IMR-90 (cell line): ENCODE measurements at regions not wholly inside any gene's neighbourhood (a gene's known extent, or its start where the extent isn't known, plus 50 kb on each side); places are given as distances from the start of the nearest gene placed in this dataset.

ENCODE experiments used
- BHLHE40 ChIP-seq: fragments of 150-350 bp; IDR thresholded peaks from 2 replicates; pipeline ENCODE4 v1.6.1; 2016; ENCODE audit warnings: mild to moderate bottlenecking, low read depth, low read length
- CEBPB ChIP-seq: IDR thresholded peaks from 2 replicates; pipeline ENCODE4 v1.6.1; 2012; ENCODE audit warnings: low read depth, low read length, improper control_type of control experiment
- CHD1 ChIP-seq: IDR thresholded peaks from 2 replicates; pipeline ENCODE4 v1.6.1; 2012; ENCODE audit warnings: low read depth, low read length, improper control_type of control experiment
- FOS ChIP-seq: fragments of 150-350 bp; IDR thresholded peaks from 2 replicates; pipeline ENCODE4 v1.6.1; 2016; ENCODE audit warnings: low read depth, low read length
- MAFK ChIP-seq: IDR thresholded peaks from 2 replicates; pipeline ENCODE4 v1.6.1; 2012; ENCODE audit warnings: low read depth, low read length, improper control_type of control experiment
- MXI1 ChIP-seq: IDR thresholded peaks from 2 replicates; pipeline ENCODE4 v1.6.1; 2012; ENCODE audit warnings: low read depth, mild to moderate bottlenecking, low read length, moderate library complexity, borderline replicate concordance
- POLR2A ChIP-seq: IDR thresholded peaks from 2 replicates; pipeline ENCODE4 v1.6.1; 2012; ENCODE audit warnings: mild to moderate bottlenecking, low read depth, low read length
- RAD21 ChIP-seq: IDR thresholded peaks from 2 replicates; pipeline ENCODE4 v1.6.1; 2012; ENCODE audit warnings: low read length, improper control_type of control experiment
- RCOR1 ChIP-seq: IDR thresholded peaks from 2 replicates; pipeline ENCODE4 v1.6.1; 2012; ENCODE audit warnings: mild to moderate bottlenecking, low read length, improper control_type of control experiment; ENCODE audit not compliant: insufficient replicate concordance
- RFX5 ChIP-seq: IDR thresholded peaks from 2 replicates; pipeline ENCODE4 v1.8.0; 2012; ENCODE audit warnings: low read depth, mild to moderate bottlenecking, low read length, moderate library complexity
- SMC3 ChIP-seq: fragments of 150-350 bp; IDR thresholded peaks from 2 replicates; pipeline ENCODE4 v1.6.1; 2016; ENCODE audit warnings: low read depth, mild to moderate bottlenecking, antibody characterized with exemption, low read length, moderate library complexity
- TF ChIP-seq, protein P1 (sequence below): conservative IDR thresholded peaks from 2 replicates; pipeline ENCODE4 v1.5.1; 2012; ENCODE audit warnings: mild to moderate bottlenecking, low read depth, low read length, improper control_type of control experiment
- TF ChIP-seq, protein P2 (sequence below): fragments of 150-350 bp; IDR thresholded peaks from 2 replicates; pipeline ENCODE4 v1.6.1; 2017; ENCODE audit warnings: mild to moderate bottlenecking, antibody characterized with exemption, low read length, low read depth
- TF ChIP-seq, protein P3 (sequence below): fragments of 150-350 bp; IDR thresholded peaks from 2 replicates; pipeline ENCODE4 v1.6.1; 2016; ENCODE audit warnings: low read depth, mild to moderate bottlenecking, low read length, moderate library complexity, borderline replicate concordance

DNA sequence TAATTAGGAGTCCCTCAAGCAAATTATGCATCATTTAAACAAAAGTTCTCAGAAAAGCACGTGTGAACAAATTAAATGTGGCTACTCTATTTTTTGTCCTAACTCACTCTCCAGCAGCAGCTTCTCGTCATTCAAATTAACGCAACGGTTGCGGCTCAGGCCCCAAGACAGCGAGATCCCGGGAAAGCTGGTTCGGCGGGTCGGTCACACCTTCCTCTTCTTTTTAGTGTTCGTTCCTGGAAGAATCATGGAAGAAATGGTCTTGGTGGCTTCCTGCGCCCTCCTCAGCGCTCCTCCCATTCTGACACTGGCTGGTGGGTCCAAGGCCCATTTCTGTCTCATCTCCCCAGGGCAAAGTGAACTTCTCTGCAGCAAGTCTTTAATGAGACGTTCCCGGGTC, 382.8 kb upstream of the IRX1 start:
- TF ChIP-seq, protein P1, sequence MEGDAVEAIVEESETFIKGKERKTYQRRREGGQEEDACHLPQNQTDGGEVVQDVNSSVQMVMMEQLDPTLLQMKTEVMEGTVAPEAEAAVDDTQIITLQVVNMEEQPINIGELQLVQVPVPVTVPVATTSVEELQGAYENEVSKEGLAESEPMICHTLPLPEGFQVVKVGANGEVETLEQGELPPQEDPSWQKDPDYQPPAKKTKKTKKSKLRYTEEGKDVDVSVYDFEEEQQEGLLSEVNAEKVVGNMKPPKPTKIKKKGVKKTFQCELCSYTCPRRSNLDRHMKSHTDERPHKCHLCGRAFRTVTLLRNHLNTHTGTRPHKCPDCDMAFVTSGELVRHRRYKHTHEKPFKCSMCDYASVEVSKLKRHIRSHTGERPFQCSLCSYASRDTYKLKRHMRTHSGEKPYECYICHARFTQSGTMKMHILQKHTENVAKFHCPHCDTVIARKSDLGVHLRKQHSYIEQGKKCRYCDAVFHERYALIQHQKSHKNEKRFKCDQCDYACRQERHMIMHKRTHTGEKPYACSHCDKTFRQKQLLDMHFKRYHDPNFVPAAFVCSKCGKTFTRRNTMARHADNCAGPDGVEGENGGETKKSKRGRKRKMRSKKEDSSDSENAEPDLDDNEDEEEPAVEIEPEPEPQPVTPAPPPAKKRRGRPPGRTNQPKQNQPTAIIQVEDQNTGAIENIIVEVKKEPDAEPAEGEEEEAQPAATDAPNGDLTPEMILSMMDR: no peak
- TF ChIP-seq CEBPB: no peak
- TF ChIP-seq POLR2A: no peak
- TF ChIP-seq SMC3: no peak
- no peak for TF ChIP-seq MXI1
- TF ChIP-seq BHLHE40: no peak
- no peak for TF ChIP-seq RCOR1
- TF ChIP-seq MAFK: no peak
- TF ChIP-seq, protein P2, sequence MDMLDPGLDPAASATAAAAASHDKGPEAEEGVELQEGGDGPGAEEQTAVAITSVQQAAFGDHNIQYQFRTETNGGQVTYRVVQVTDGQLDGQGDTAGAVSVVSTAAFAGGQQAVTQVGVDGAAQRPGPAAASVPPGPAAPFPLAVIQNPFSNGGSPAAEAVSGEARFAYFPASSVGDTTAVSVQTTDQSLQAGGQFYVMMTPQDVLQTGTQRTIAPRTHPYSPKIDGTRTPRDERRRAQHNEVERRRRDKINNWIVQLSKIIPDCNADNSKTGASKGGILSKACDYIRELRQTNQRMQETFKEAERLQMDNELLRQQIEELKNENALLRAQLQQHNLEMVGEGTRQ: no peak
- no peak for TF ChIP-seq RFX5
- TF ChIP-seq, protein P3, sequence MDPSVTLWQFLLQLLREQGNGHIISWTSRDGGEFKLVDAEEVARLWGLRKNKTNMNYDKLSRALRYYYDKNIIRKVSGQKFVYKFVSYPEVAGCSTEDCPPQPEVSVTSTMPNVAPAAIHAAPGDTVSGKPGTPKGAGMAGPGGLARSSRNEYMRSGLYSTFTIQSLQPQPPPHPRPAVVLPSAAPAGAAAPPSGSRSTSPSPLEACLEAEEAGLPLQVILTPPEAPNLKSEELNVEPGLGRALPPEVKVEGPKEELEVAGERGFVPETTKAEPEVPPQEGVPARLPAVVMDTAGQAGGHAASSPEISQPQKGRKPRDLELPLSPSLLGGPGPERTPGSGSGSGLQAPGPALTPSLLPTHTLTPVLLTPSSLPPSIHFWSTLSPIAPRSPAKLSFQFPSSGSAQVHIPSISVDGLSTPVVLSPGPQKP: no peak
- no peak for TF ChIP-seq RAD21
- TF ChIP-seq FOS: no peak
- TF ChIP-seq CHD1: no peak
